ENCODE measurements at regions not wholly inside any gene's neighbourhood (a gene's known extent, or its start where the extent isn't known, plus 50 kb on each side); places are given as distances from the start of the nearest gene placed in this dataset.

DNA sequence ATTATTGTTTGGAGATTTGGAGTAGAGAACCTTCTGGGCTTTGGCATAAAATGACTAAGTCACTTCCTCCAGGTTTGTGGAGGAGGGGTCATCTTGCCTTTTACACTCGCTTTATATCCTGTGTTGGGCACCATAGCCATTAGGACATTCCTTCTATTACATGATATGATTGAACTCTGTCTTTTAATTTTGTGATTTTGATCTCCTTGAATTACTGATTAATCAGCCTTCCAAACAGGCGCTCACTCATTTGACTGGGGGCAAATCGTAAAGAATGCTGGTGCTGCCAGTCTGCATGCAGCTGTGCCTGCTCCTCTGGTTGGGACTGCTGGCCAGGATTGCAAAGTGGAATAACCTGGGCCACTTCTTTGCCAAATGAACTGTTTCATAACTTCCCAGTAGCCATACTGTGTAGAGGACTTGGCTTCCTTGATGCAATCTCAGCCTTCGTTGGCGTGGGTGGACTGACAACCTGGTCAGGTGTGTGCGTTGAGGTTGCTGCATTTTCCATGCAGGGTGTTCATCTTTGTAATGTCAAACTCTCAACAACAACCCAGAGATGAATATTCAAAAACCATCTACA is 65.9 kb upstream of the RAB11FIP2 start:
- no peak for DNase-seq (ENCODE audit: low read depth)
- TF ChIP-seq, protein P1, sequence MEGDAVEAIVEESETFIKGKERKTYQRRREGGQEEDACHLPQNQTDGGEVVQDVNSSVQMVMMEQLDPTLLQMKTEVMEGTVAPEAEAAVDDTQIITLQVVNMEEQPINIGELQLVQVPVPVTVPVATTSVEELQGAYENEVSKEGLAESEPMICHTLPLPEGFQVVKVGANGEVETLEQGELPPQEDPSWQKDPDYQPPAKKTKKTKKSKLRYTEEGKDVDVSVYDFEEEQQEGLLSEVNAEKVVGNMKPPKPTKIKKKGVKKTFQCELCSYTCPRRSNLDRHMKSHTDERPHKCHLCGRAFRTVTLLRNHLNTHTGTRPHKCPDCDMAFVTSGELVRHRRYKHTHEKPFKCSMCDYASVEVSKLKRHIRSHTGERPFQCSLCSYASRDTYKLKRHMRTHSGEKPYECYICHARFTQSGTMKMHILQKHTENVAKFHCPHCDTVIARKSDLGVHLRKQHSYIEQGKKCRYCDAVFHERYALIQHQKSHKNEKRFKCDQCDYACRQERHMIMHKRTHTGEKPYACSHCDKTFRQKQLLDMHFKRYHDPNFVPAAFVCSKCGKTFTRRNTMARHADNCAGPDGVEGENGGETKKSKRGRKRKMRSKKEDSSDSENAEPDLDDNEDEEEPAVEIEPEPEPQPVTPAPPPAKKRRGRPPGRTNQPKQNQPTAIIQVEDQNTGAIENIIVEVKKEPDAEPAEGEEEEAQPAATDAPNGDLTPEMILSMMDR (IDR thresholded peaks at IDR 0.05; ENCODE audit: insufficient read depth, low read length): no peak
- no peak overlapping the region for H3K4me3 ChIP-seq (ENCODE audit: low read depth, low read length)

DNA sequence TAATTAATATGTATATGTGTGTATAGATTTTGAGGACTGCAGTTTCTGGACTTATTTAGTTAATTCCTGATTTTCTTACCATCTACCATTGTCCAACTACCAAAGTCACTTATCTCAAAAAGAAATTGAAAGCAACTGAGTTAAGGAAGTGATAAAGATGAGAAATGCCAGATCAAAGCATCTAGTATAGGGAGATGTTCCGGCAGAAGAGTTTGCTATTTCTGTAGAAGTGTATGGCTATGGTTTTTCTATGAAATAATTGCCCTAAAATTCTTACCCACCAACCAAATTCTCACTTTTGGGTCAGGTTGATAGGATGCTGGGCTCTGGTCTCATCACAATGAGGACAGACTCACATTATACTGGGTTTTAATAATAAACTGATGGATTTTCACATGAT is 64.0 kb upstream of the RAB11FIP2 start:
- no peak overlapping the region for H3K4me3 ChIP-seq (ENCODE audit: low read depth, low read length)
- DNase-seq (ENCODE audit: low read depth): no peak
- TF ChIP-seq, protein P1 (IDR thresholded peaks at IDR 0.05; ENCODE audit: insufficient read depth, low read length): no peak

DNA sequence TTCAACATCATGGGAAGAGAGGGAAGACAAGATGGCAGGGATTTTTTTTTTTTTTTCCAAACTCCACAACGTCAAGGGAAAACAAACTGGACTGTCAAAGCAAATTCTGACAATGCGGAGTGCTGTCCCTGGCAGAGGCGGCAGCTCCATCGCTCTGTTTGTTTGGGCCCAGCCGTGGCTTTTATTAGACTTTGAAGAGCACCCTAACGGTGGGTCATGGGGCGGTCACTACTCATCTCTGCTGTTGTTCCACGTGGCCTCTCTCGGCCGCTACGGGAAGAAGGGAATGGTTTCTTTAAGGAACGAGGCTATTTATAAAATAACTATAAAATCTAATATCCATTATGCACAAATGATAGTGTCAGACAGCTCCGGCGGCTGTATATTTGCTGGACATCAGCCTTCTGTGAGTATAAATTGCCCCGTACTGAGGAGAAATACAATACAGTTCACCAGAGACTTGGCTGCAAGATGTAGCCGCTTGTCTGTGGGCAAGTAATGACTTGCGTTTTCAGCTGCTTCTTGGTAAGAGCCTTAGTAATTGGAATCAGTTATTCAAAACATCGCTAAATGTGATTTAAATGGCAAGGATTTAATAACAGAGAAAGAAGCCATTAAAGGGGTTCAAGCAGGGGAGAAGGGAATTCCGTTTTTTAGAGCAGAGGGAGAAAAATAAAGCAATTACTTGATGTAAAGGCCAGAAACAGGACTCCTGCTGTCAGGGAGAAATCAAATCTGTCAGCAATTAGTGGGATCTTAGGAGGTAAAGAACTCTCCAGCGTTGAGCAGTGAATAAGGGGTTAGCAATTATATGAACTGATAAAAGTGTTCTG is 61.7 kb upstream of the RAB11FIP2 start:
- TF ChIP-seq, protein P1 (IDR thresholded peaks at IDR 0.05; ENCODE audit: insufficient read depth, low read length): no peak
- no peak overlapping the region for H3K4me3 ChIP-seq (ENCODE audit: low read depth, low read length)
- no peak for DNase-seq (ENCODE audit: low read depth)

DNA sequence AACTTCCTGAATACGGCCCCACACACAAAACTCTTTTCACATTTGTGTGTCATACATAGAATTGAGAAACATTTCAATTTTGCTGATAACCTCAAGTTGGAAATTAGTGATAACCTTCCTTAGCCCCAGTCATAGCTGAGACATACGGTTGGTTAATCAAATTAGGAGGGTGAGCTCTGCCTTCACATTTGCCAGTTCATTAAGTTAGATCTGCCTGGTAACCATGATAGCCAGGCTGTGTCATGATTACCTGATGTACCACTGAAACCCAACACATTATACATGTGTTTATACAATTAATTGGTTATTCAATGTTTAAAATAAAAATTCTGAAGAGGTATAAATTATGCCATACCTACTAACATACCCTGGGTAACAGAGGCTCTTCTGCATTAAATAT is 60.8 kb upstream of the RAB11FIP2 start:
- TF ChIP-seq, protein P1 (IDR thresholded peaks at IDR 0.05; ENCODE audit: insufficient read depth, low read length): no peak
- DNase-seq (ENCODE audit: low read depth): no peak
- no peak overlapping the region for H3K4me3 ChIP-seq (ENCODE audit: low read depth, low read length)

DNA sequence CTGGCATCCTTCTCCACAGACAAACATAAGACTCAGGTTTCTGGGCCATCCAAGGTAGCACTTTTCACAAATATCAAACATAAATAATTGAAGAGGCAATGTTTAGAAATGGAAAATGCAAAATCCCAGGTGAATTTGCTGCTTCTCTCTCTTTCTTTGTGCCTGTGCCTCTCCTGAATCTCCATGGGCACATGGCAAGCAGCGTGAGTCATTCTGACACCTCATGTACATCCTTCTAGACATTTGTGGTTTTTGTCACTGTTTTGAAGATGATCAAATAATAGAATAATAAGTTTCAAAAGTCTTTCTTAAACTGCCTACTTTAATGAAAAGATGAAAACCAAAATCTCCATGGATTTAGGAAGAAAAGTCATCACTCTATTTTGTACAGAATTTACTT is 60.3 kb upstream of the RAB11FIP2 start:
- no peak overlapping the region for H3K4me3 ChIP-seq (ENCODE audit: low read depth, low read length)
- DNase-seq (ENCODE audit: low read depth): no peak
- TF ChIP-seq, protein P1 (IDR thresholded peaks at IDR 0.05; ENCODE audit: insufficient read depth, low read length): no peak

DNA sequence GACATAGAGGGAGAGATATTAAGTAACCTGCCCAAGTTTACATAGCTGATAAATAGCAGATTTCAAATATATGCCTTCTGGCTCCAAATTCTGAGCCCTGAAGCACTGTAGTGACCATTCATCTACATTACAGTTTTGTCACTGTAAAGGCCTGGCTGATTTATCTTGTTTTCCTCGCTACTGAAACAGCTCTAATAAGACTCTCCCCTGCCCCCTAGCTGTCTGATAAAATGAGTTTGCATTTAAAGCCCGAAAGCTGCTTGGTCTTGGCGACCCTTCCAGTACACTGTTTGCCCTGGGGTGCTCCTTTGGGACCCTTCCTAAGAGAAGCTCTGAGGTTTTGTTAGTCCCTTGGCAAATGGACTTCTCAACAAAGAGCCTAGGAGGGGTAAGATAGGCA is 59.7 kb upstream of the RAB11FIP2 start:
- peak; percentile 44 for DNase-seq (ENCODE audit: low read depth)
- H3K4me3 ChIP-seq (ENCODE audit: low read depth, low read length): no peak overlapping the region
- TF ChIP-seq, protein P1 (IDR thresholded peaks at IDR 0.05; ENCODE audit: insufficient read depth, low read length): peak; percentile 48

Data from fibroblast of the aortic adventitia (primary cell).